Lung microvascular endothelial cell (primary cell): ENCODE measurements at regions not wholly inside any gene's neighbourhood (a gene's known extent, or its start where the extent isn't known, plus 50 kb on each side); places are given as distances from the start of the nearest gene placed in this dataset.
A peak's percentile ranks its signal among the peaks of the same experiment; 100 is the strongest.
"Not testable (repeated sequence)": the region's sequence is repeated elsewhere in the genome, so short reads cannot be mapped to it uniquely, and the experiment has no call there.

Source experiments
- DNase-seq, 2 donors: peaks; one replicate each; pipeline versions ENCODE4 v3.0.0 to v3.0.0-alpha.2; 2010; ENCODE audit warnings: low read depth in 2 of 2

GRCh38 chr6:26799903-26800633, 140.5 kb upstream of the ZNF322 start:
- not testable (repeated sequence) for DNase-seq

- not testable (repeated sequence) for DNase-seq
Observed at GRCh38 chr6:26803762-26804161, 144.2 kb upstream of the ZNF322 start.

GRCh38 chr6:26811486-26812116, 152.1 kb upstream of the ZNF322 start:
- not testable (repeated sequence) for DNase-seq

GRCh38 chr6:26818640-26819225, 159.2 kb upstream of the ZNF322 start:
- not testable (repeated sequence) for DNase-seq

- not testable (repeated sequence) for DNase-seq
Observed at GRCh38 chr6:26827965-26828364, 168.4 kb upstream of the ZNF322 start.

- DNase-seq = not testable (repeated sequence)
Observed at GRCh38 chr6:26829480-26829879, 169.9 kb upstream of the ZNF322 start.

- not testable (repeated sequence) for DNase-seq
Observed at GRCh38 chr6:26830992-26831391, 171.4 kb upstream of the ZNF322 start.

- DNase-seq = not testable (repeated sequence)
Observed at GRCh38 chr6:26835707-26836106, 176.2 kb upstream of the ZNF322 start.

GRCh38 chr6:26836657-26837056, 177.1 kb upstream of the ZNF322 start:
- DNase-seq = not testable (repeated sequence)

GRCh38 chr6:26844823-26845222, 185.3 kb upstream of the ZNF322 start:
- DNase-seq = not testable (repeated sequence)

GRCh38 chr6:26857289-26857688, 197.7 kb upstream of the ZNF322 start:
- DNase-seq = not testable (repeated sequence)

GRCh38 chr6:26859067-26859770, 199.7 kb upstream of the ZNF322 start:
- DNase-seq = not testable (repeated sequence)

GRCh38 chr6:26859771-26860163, 200.2 kb upstream of the ZNF322 start:
- DNase-seq = not testable (repeated sequence)

GRCh38 chr6:26861913-26862312, 202.4 kb upstream of the ZNF322 start:
- not testable (repeated sequence) for DNase-seq

- DNase-seq = not testable (repeated sequence)
Observed at GRCh38 chr6:26863641-26864040, 204.1 kb upstream of the ZNF322 start.

- not testable (repeated sequence) for DNase-seq
Observed at GRCh38 chr6:26898785-26899184, 239.2 kb upstream of the ZNF322 start.

- DNase-seq = peak in 1 of 2 donors; percentile 1
Observed at GRCh38 chr6:26924206-26924605, 264.7 kb upstream of the ZNF322 start.

GRCh38 chr6:26928190-26928589, 268.6 kb upstream of the ZNF322 start:
- DNase-seq = not testable (repeated sequence)

- DNase-seq = not testable (repeated sequence)
Observed at GRCh38 chr6:26937258-26937657, 277.7 kb upstream of the ZNF322 start.

GRCh38 chr6:26951211-26951610, 291.7 kb upstream of the ZNF322 start:
- not testable (repeated sequence) for DNase-seq

GRCh38 chr6:26956078-26956600, 291.4 kb upstream of the PRSS16 start:
- peak; percentile 61 to 67 for DNase-seq
